Naive thymus-derived CD8-positive, alpha-beta T cell (primary cell): ENCODE measurements at regions not wholly inside any gene's neighbourhood (a gene's known extent, or its start where the extent isn't known, plus 50 kb on each side); places are given as distances from the start of the nearest gene placed in this dataset.

Experiments used
- ATAC-seq, 2 donors: fragments of 150-1000 bp; cut with Tn5 transposase in 1 of 2; sonication (Bioruptor Pico), chemical (Tn5 transposase) in 1 of 2; 1 replicate in 1 of 2; 2 replicates in 1 of 2; pipeline ENCODE4 v1.10.0; 2021; ENCODE audit warnings: mild to moderate bottlenecking in 2 of 2, moderate library complexity in 2 of 2
- POLR2A ChIA-PET: fragments of 350-600 bp; sonication (Branson Sonifier 250); formaldehyde crosslinking; loops from one replicate; lab custom pipeline; 2021; ENCODE audit warnings: antibody characterized with exemption; lab: Charles Lee
- DNase-seq, 10 donors: peaks; one replicate each; pipeline versions ENCODE4 v3.0.0 to v3.0.0-alpha.2; 2020 to 2022
- H3K27ac Mint-ChIP-seq, 10 donors: one replicate each; pipeline ENCODE4 v1.8.0; 2020 to 2022; ENCODE audit warnings: mild to moderate bottlenecking in 10 of 10, mixed read lengths in 10 of 10, moderate library complexity in 4 of 10, inconsistent platforms in 1 of 10
- H3K27me3 Mint-ChIP-seq, 5 donors: one replicate each; pipeline ENCODE4 v1.8.0; 2021 to 2022; ENCODE audit warnings: mixed read lengths in 5 of 5
- H3K36me3 Mint-ChIP-seq, 3 donors: one replicate each; pipeline ENCODE4 v1.8.0; 2020 to 2022; ENCODE audit warnings: mixed read lengths in 3 of 3, mild to moderate bottlenecking in 2 of 3, inconsistent platforms in 1 of 3
- H3K4me1 Mint-ChIP-seq, 4 donors: one replicate each; pipeline ENCODE4 v1.8.0; 2021 to 2022; ENCODE audit warnings: mixed read lengths in 4 of 4
- H3K4me3 Mint-ChIP-seq, 10 donors: one replicate each; pipeline ENCODE4 v1.8.0; 2020 to 2022; ENCODE audit warnings: mild to moderate bottlenecking in 10 of 10, mixed read lengths in 10 of 10, moderate library complexity in 6 of 10, inconsistent platforms in 1 of 10
- H3K9me3 Mint-ChIP-seq, 9 donors: one replicate each; pipeline ENCODE4 v1.8.0; 2020 to 2022; ENCODE audit warnings: mixed read lengths in 9 of 9, mild to moderate bottlenecking in 3 of 9, inconsistent platforms in 1 of 9, moderate library complexity in 1 of 9

- no peak overlapping the region for H3K27ac Mint-ChIP-seq
- no peak for DNase-seq
- no peak for ATAC-seq
These were observed 345.6 kb downstream of the MYCN start for GRCh38 chr2:16285813-16286510.

GRCh38 chr2:16284941-16285625 lies 344.7 kb downstream of the MYCN start:
- no peak overlapping the region for H3K27ac Mint-ChIP-seq

More at GRCh38 chr2:16285813-16286510, 345.6 kb downstream of the MYCN start:
- no peaks in the 10 kb centered on the region for H3K36me3 Mint-ChIP-seq
- H3K4me3 Mint-ChIP-seq: no peak overlapping the region
- peaks cover 0 to 2% (median 0%) of the 10 kb centered on the region in 4 donors for H3K4me1 Mint-ChIP-seq
- H3K27me3 Mint-ChIP-seq: peaks cover 0 to 16% (median 0%) of the 10 kb centered on the region in 5 donors
- H3K9me3 Mint-ChIP-seq: no peaks in the 10 kb centered on the region
- POLR2A ChIA-PET: no interaction called here

GRCh38 chr2:16283071-16283850 lies 342.9 kb downstream of the MYCN start:
- no peak for ATAC-seq
- Mint-ChIP-seq H3K27me3 (peaks cover 0 to 16% (median 0%) of the 10 kb centered on the region in 5 donors), H3K27ac (no peak overlapping the region), H3K36me3 (no peaks in the 10 kb centered on the region), H3K9me3 (no peaks in the 10 kb centered on the region), H3K4me3 (no peak overlapping the region), H3K4me1 (peaks cover 0 to 2% (median 0%) of the 10 kb centered on the region in 4 donors)
- no peak for DNase-seq
- POLR2A ChIA-PET: no interaction called here

More at GRCh38 chr2:16284941-16285625, 344.7 kb downstream of the MYCN start:
- Mint-ChIP-seq H3K27me3 (peaks cover 0 to 16% (median 0%) of the 10 kb centered on the region in 5 donors), H3K9me3 (no peaks in the 10 kb centered on the region), H3K4me3 (no peak overlapping the region), H3K36me3 (no peaks in the 10 kb centered on the region), H3K4me1 (peaks cover 0 to 2% (median 0%) of the 10 kb centered on the region in 4 donors)
- ATAC-seq: no peak
- POLR2A ChIA-PET: no interaction called here
- DNase-seq: no peak

GRCh38 chr2:16282511-16282910 lies 342.2 kb downstream of the MYCN start:
- no peaks in the 10 kb centered on the region for H3K9me3 Mint-ChIP-seq
- H3K4me1 Mint-ChIP-seq: peaks cover 0 to 2% (median 0%) of the 10 kb centered on the region in 4 donors
- no peak for DNase-seq
- H3K27me3 Mint-ChIP-seq: peaks cover 0 to 16% (median 0%) of the 10 kb centered on the region in 5 donors
- POLR2A ChIA-PET: no interaction called here
- no peak overlapping the region for H3K27ac Mint-ChIP-seq
- no peak for ATAC-seq
- H3K36me3 Mint-ChIP-seq: no peaks in the 10 kb centered on the region
- no peak overlapping the region for H3K4me3 Mint-ChIP-seq

DNA sequence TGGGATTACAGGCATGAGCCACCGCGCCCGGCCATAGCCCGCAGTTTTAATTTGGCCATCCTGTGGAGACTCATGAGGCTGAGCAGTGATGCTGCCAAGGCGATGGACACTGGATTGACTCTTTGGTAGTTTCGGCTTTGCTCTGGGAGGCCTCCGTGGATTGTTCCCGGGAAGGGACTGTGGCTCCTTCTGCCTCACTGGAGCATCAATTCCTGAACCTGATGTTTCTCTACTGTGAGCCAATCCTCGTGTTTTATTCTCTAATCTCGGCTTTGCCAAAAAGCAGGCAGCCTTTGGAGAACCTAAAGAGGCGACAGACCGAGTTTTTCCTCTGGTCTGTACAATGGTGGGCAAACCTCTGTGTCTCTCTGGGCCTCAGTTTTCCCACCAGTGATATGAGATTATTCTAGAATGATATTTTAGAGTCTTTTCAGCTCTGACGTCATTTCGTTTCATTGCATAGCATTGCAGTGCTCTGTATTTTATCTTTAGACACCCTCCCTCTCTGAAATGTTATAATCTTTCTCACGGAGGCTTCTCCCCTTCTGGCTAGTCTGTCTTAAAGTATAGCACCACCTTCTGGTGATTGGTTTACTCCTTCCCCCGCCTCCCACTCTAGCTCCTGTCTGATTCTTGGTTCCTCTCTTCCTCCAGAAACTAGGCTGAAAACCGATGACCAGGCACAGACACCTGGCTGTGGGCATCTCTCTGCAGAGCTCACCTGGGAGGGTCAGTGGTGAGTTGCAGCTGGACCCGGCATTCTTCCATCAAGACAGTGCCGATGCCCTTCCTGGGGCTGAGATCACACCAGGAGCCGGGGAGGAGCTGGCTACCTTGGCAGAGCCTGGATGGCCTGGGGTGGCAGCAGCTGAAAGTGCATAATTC lies 341.3 kb downstream of the MYCN start:
- no peak for ATAC-seq
- POLR2A ChIA-PET: no interaction called here
- DNase-seq: peak in 2 of 10 donors; percentile 12 to 14

GRCh38 chr2:16280081-16280480 lies 339.7 kb downstream of the MYCN start:
- H3K27me3 Mint-ChIP-seq: peaks cover 0 to 16% (median 0%) of the 10 kb centered on the region in 5 donors
- H3K27ac Mint-ChIP-seq: no peak overlapping the region
- H3K36me3 Mint-ChIP-seq: no peaks in the 10 kb centered on the region
- POLR2A ChIA-PET: no interaction called here
- no peak overlapping the region for H3K4me3 Mint-ChIP-seq
- peaks cover 0 to 2% (median 0%) of the 10 kb centered on the region in 4 donors for H3K4me1 Mint-ChIP-seq
- no peak for ATAC-seq
- H3K9me3 Mint-ChIP-seq: no peaks in the 10 kb centered on the region
- DNase-seq: no peak

More for the DNA sequence above, 341.3 kb downstream of the MYCN start:
- Mint-ChIP-seq H3K4me1 (peaks cover 0 to 2% (median 0%) of the 10 kb centered on the region in 4 donors), H3K27me3 (peaks cover 0 to 16% (median 0%) of the 10 kb centered on the region in 5 donors), H3K36me3 (no peaks in the 10 kb centered on the region), H3K4me3 (no peak overlapping the region), H3K9me3 (no peaks in the 10 kb centered on the region), H3K27ac (no peak overlapping the region)

GRCh38 chr2:16279641-16280040 lies 339.3 kb downstream of the MYCN start:
- no peak for ATAC-seq
- no peak overlapping the region for H3K4me3 Mint-ChIP-seq
- H3K27me3 Mint-ChIP-seq: peaks cover 0 to 16% (median 0%) of the 10 kb centered on the region in 5 donors
- POLR2A ChIA-PET: no interaction called here
- no peaks in the 10 kb centered on the region for H3K9me3 Mint-ChIP-seq
- no peak for DNase-seq
- peaks cover 0 to 2% (median 0%) of the 10 kb centered on the region in 4 donors for H3K4me1 Mint-ChIP-seq
- H3K27ac Mint-ChIP-seq: no peak overlapping the region
- no peaks in the 10 kb centered on the region for H3K36me3 Mint-ChIP-seq

DNA sequence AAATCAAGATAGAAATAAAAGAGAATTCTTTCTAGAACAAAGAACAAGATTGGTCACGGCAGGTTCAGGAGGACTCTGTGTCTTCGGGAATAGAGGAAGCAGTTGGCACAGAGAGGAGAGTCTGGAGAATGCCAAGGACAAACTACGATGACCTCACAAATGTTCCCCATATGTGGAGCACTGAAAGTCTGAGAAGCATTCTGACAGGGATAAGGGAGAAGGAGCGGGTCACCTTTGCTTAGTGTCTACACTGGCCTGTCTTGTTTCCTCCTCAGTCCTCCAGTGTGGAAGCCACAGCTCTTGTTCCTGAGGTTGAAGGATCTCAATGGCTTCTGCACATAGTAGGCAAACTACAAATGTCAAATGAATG lies 338.8 kb downstream of the MYCN start:
- POLR2A ChIA-PET: no interaction called here
- no peak overlapping the region for H3K4me3 Mint-ChIP-seq
- H3K4me1 Mint-ChIP-seq: peaks cover 0 to 2% (median 0%) of the 10 kb centered on the region in 4 donors
- ATAC-seq: no peak
- H3K36me3 Mint-ChIP-seq: no peaks in the 10 kb centered on the region
- H3K27ac Mint-ChIP-seq: no peak overlapping the region
- no peak for DNase-seq
- H3K27me3 Mint-ChIP-seq: peaks cover 0 to 16% (median 1%) of the 10 kb centered on the region in 5 donors
- no peaks in the 10 kb centered on the region for H3K9me3 Mint-ChIP-seq

DNA sequence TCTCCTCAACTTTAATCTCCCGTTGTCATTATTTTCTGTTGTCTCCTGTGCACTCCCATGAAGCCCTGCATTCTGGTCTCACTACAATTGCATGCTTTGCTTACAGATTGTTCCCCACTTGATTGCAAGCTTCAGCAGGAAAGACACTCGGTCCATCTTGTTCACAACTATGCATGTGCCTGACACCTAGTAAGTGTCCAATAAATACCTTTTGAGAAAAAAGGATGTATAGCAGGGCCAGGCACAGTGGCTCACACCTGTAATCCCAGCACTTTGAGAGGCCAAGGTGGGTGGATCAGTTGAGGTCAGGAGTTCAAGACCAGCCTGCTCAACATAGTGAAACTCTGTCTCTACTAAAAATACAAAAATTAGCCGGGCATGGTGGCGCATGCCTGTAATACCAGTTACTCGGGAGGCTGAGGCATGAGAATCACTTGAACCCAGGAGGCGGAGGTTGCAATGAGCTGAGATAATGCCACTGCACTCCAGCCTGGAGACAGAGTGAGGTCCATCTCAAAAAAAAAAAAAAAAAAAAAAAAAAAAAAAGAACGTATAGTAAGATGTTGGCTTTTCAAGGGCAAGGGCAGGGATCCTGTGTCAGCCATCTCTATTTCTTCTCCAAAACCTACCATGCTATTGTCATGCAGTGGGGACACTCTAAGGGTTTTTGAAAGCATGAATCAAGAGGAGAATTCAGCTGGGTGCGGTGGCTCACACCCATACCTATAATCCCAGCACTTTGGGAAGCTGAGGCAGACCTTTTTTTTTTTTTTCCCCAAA lies 338.3 kb downstream of the MYCN start:
- Mint-ChIP-seq H3K27ac (no peak overlapping the region), H3K4me1 (peaks cover 0 to 2% (median 0%) of the 10 kb centered on the region in 4 donors), H3K4me3 (no peak overlapping the region), H3K36me3 (no peaks in the 10 kb centered on the region), H3K27me3 (peaks cover 0 to 16% (median 1%) of the 10 kb centered on the region in 5 donors), H3K9me3 (no peaks in the 10 kb centered on the region)
- DNase-seq (no peak), ATAC-seq (no peak)
- POLR2A ChIA-PET: no interaction called here

DNA sequence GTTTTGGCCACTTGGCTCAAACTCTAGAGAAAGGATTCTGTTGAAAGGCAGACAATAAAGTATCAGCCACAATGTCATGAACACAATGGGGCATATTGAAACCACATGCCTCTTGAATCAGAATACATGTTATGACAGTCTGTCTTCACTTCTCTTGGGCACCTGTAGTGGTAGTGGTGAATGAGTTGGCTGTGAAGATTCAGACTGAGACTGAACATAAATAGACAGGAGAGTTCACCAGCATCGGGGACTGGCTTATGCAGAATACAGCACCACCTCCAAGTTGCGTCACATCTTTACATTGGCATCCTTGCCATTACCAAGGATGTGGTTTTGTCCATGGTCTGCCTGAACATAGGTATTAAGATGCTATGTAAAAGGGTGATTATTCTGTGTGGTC lies 336.8 kb downstream of the MYCN start:
- DNase-seq: no peak
- Mint-ChIP-seq H3K36me3 (no peaks in the 10 kb centered on the region), H3K27me3 (peaks cover 2 to 5% (median 5%) of the 10 kb centered on the region in 5 donors), H3K4me1 (peaks cover 0 to 2% (median 0%) of the 10 kb centered on the region in 4 donors), H3K27ac (no peak overlapping the region), H3K4me3 (no peak overlapping the region), H3K9me3 (peaks cover 0 to 2% (median 0%) of the 10 kb centered on the region in 9 donors)
- no peak for ATAC-seq
- POLR2A ChIA-PET: no interaction called here

DNA sequence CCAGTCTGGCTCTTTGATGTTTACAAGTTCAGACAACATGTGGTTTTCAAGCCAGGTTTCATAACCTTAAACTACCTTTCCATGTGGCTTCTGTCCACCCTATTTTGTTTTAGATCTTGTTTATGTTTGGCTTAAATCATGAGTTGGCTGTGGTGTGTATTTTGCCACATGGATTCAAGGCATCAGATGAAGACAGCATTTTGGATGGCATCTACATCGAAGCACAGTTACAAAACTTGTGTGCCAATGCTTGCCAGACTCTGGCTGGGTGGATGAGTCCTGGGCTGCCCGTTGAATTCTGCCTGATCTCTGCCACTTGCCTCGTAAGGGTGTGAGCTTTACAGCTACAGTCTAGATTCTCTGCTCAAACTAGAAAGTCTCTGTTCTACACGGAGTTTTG lies 335.3 kb downstream of the MYCN start:
- Mint-ChIP-seq H3K4me3 (no peak overlapping the region), H3K27me3 (peaks cover 0 to 9% (median 2%) of the 10 kb centered on the region in 5 donors), H3K36me3 (no peaks in the 10 kb centered on the region), H3K27ac (no peak overlapping the region), H3K4me1 (no peaks in the 10 kb centered on the region), H3K9me3 (peaks cover 0 to 2% (median 0%) of the 10 kb centered on the region in 9 donors)
- no peak for ATAC-seq
- POLR2A ChIA-PET: no interaction called here
- DNase-seq: no peak
